ENCODE measurements at regions not wholly inside any gene's neighbourhood (a gene's known extent, or its start where the extent isn't known, plus 50 kb on each side); places are given as distances from the start of the nearest gene placed in this dataset.

DNA sequence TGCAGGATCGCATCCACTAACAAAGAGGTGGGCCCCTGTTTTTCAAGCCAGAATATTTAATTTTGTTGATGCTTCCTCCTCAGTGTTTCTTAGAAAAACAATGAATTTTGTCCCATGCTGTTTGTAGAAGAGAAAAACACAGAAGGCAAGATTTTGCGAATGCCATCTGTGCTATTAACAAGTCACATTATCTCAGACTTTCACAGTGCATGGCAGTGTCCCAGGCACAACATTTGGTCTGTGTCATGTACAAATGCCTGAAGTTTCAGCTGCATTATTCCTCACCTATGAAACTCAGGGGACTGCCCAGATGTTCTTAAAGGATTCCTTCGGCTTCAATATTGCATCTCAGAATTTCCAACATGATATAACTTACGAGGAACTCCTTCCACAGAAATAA, 99.6 kb upstream of the ZC3H11B start:
- FAIRE-seq, result no peak

DNA sequence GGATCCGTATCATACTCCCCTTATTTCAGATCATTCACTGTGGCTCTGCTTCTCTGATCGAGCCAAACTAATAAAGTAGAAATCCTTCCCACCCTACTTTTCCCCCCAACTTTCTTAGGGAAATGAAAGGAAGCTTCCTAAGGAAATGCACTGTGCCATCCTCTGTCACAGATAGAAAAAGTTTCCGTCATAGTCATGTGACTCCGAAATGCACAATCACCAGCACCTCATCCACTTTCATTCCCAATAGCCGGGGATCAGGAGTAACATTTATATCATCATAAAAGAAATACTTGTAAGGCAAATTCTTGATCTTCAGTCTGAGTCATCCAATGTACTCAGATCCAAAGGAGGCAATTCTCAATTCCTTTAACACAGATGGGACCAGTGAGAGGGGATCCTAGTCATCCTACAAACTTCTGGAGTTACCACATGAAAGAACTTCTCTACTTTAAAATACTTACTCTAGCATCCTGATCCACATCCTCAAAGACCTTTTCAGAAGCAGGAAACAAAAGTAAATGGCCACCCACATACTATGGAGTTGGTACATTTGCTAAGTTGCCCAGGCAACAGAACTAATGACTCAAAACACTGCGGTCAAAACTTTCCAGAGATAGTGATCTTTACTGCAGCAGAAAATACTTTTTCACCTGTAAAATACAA, 97.8 kb upstream of the ZC3H11B start:
- FAIRE-seq, result no peak
- Histone ChIP-seq H2AFZ (ENCODE audit: control insufficient read depth, low read length) (no peak overlapping the region), H4K20me1 (ENCODE audit: control insufficient read depth, extremely low read depth, insufficient read depth, low read length) (no peaks in the 10 kb centered on the region), H3K9me1 (ENCODE audit: control insufficient read depth, extremely low read depth, insufficient read depth, low read length) (no peaks in the 10 kb centered on the region), H3K9me3 (ENCODE audit: control insufficient read depth, low read depth, low read length) (no peaks in the 10 kb centered on the region), H3K4me3 (ENCODE audit: control insufficient read depth in 2 of 3, extremely low read depth in 1 of 3, insufficient read depth in 2 of 3, low read depth in 1 of 3, low read length in 3 of 3) (no peak overlapping the region), H3K27me3 (ENCODE audit: control insufficient read depth, extremely low read depth, insufficient read depth, low read length) (no peaks in the 10 kb centered on the region), H3K4me1 (ENCODE audit: control insufficient read depth, extremely low read depth, insufficient read depth, low read length) (no peaks in the 10 kb centered on the region), H3K27ac (ENCODE audit: control insufficient read depth, insufficient read depth, low read length) (no peak overlapping the region), H3K36me3 (ENCODE audit: control insufficient read depth in 2 of 2, extremely low read depth in 1 of 2, insufficient read depth in 2 of 2, low read length in 2 of 2) (no peaks in the 10 kb centered on the region), H3K4me2 (ENCODE audit: control insufficient read depth, extremely low read depth, insufficient read depth, low read depth, low read length) (no peak overlapping the region), H3K79me2 (ENCODE audit: control insufficient read depth, insufficient read depth, low read length) (no peaks in the 10 kb centered on the region), H3K9ac (ENCODE audit: control insufficient read depth, extremely low read depth, insufficient read depth, low read length) (no peak overlapping the region)
- dilution Hi-C loops (cut with MboI; ENCODE audit: extremely low pct_ligation_motif_present, low sequenced_read_pairs), result no loop called here
- TF ChIP-seq, protein P1, sequence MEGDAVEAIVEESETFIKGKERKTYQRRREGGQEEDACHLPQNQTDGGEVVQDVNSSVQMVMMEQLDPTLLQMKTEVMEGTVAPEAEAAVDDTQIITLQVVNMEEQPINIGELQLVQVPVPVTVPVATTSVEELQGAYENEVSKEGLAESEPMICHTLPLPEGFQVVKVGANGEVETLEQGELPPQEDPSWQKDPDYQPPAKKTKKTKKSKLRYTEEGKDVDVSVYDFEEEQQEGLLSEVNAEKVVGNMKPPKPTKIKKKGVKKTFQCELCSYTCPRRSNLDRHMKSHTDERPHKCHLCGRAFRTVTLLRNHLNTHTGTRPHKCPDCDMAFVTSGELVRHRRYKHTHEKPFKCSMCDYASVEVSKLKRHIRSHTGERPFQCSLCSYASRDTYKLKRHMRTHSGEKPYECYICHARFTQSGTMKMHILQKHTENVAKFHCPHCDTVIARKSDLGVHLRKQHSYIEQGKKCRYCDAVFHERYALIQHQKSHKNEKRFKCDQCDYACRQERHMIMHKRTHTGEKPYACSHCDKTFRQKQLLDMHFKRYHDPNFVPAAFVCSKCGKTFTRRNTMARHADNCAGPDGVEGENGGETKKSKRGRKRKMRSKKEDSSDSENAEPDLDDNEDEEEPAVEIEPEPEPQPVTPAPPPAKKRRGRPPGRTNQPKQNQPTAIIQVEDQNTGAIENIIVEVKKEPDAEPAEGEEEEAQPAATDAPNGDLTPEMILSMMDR (optimal IDR thresholded peaks at IDR 0.05 in 1 of 3, IDR thresholded peaks at IDR 0.05 in 1 of 3, conservative IDR thresholded peaks at IDR 0.05 in 1 of 3; ENCODE audit: extremely low read depth in 1 of 3, insufficient read depth in 2 of 3, low read length in 3 of 3), result no peak
- no peak for TF ChIP-seq EZH2 (IDR thresholded peaks at IDR 0.05; ENCODE audit: low read length)
- DNase-seq (ENCODE audit: low read depth, low spot score), result no peak

More for the DNA sequence above, 99.6 kb upstream of the ZC3H11B start:
- Histone ChIP-seq H3K9ac (ENCODE audit: control insufficient read depth, extremely low read depth, insufficient read depth, low read length) (no peak overlapping the region), H3K4me2 (ENCODE audit: control insufficient read depth, extremely low read depth, insufficient read depth, low read depth, low read length) (no peak overlapping the region), H3K9me1 (ENCODE audit: control insufficient read depth, extremely low read depth, insufficient read depth, low read length) (no peaks in the 10 kb centered on the region), H3K4me3 (ENCODE audit: control insufficient read depth in 2 of 3, extremely low read depth in 1 of 3, insufficient read depth in 2 of 3, low read depth in 1 of 3, low read length in 3 of 3) (no peak overlapping the region), H2AFZ (ENCODE audit: control insufficient read depth, low read length) (no peak overlapping the region), H3K27ac (ENCODE audit: control insufficient read depth, insufficient read depth, low read length) (no peak overlapping the region), H3K4me1 (ENCODE audit: control insufficient read depth, extremely low read depth, insufficient read depth, low read length) (no peaks in the 10 kb centered on the region), H3K36me3 (ENCODE audit: control insufficient read depth in 2 of 2, extremely low read depth in 1 of 2, insufficient read depth in 2 of 2, low read length in 2 of 2) (no peaks in the 10 kb centered on the region), H3K79me2 (ENCODE audit: control insufficient read depth, insufficient read depth, low read length) (no peaks in the 10 kb centered on the region), H3K27me3 (ENCODE audit: control insufficient read depth, extremely low read depth, insufficient read depth, low read length) (no peaks in the 10 kb centered on the region), H4K20me1 (ENCODE audit: control insufficient read depth, extremely low read depth, insufficient read depth, low read length) (no peaks in the 10 kb centered on the region), H3K9me3 (ENCODE audit: control insufficient read depth, low read depth, low read length) (no peaks in the 10 kb centered on the region)
- dilution Hi-C loops (cut with MboI; ENCODE audit: extremely low pct_ligation_motif_present, low sequenced_read_pairs), result no loop called here
- TF ChIP-seq, protein P1 (optimal IDR thresholded peaks at IDR 0.05 in 1 of 3, IDR thresholded peaks at IDR 0.05 in 1 of 3, conservative IDR thresholded peaks at IDR 0.05 in 1 of 3; ENCODE audit: extremely low read depth in 1 of 3, insufficient read depth in 2 of 3, low read length in 3 of 3), result no peak
- TF ChIP-seq EZH2 (IDR thresholded peaks at IDR 0.05; ENCODE audit: low read length), result no peak
- DNase-seq (ENCODE audit: low read depth, low spot score), result no peak
